ENCODE measurements at regions not wholly inside any gene's neighbourhood (a gene's known extent, or its start where the extent isn't known, plus 50 kb on each side); places are given as distances from the start of the nearest gene placed in this dataset.

- H3K79me2 ChIP-seq (ENCODE audit: control insufficient read depth, insufficient read depth, low read length), result no peaks in the 10 kb centered on the region
- no peak overlapping the region for H3K27ac ChIP-seq (ENCODE audit: low read length in 2 of 2)
- intact Hi-C loops (cut with micrococcal nuclease), result no loop called here
- TF ChIP-seq EZH2 (IDR thresholded peaks at IDR 0.05; ENCODE audit: borderline replicate concordance, insufficient read depth, low read depth, low read length, poor library complexity, severe bottlenecking), result no peak
- no peak for TF ChIP-seq CTCF (IDR thresholded peaks at IDR 0.05)
- H2AFZ ChIP-seq (ENCODE audit: insufficient read depth, low read depth, low read length, poor library complexity, severe bottlenecking), result no peak overlapping the region
- H3K27me3 ChIP-seq (replicated peaks in 1 of 4; ENCODE audit: control extremely low read depth in 1 of 4, control insufficient read depth in 3 of 4, insufficient read depth in 4 of 4, low read length in 3 of 4), result no peaks in the 10 kb centered on the region
- Mint-ChIP-seq H3K4me1 (no peaks in the 10 kb centered on the region), H3K27me3 (no peaks in the 10 kb centered on the region), H3K4me3 (no peak overlapping the region), H3K9me3 (ENCODE audit: insufficient read depth) (peaks cover 2% of the 10 kb centered on the region), H3K27ac (no peak overlapping the region)
- no CpG with 5 or more reads among the region's 4 CpGs for WGBS (ENCODE audit: insufficient coverage)
- no peaks in the 10 kb centered on the region for H4K20me1 ChIP-seq (ENCODE audit: control insufficient read depth, insufficient read depth, low read length, poor library complexity, severe bottlenecking)
- no peak for DNase-seq
- no peak for ATAC-seq (ENCODE audit: low read depth)
- no peaks in the 10 kb centered on the region for H3K4me1 ChIP-seq (ENCODE audit: control insufficient read depth in 2 of 2, insufficient read depth in 2 of 2, low read length in 2 of 2)
- no peaks in the 10 kb centered on the region for H3K36me3 ChIP-seq (replicated peaks in 1 of 2; ENCODE audit: control extremely low read depth in 1 of 2, control insufficient read depth in 1 of 2, extremely low read depth in 1 of 2, insufficient read depth in 2 of 2, low read length in 1 of 2)
- H3K9me3 ChIP-seq (ENCODE audit: control extremely low read depth in 1 of 3, control insufficient read depth in 2 of 3, insufficient read depth in 1 of 3, low read length in 2 of 3), result no peaks in the 10 kb centered on the region
- no peak overlapping the region for H3K9ac ChIP-seq (ENCODE audit: low read length)
- H3K4me3 ChIP-seq (ENCODE audit: control extremely low read depth in 1 of 5, extremely low read depth in 1 of 5, insufficient read depth in 1 of 5, low read depth in 2 of 5, low read length in 4 of 5), result no peak overlapping the region
- ChIA-PET CTCF (no interaction called here), POLR2A (no interaction called here)
- H3K4me2 ChIP-seq (replicated peaks; ENCODE audit: low read depth, low read length, poor library complexity, severe bottlenecking), result no peak overlapping the region
Observed at GRCh38 chr2:153349603-153350002, 129.0 kb downstream of the RPRM start.

GRCh38 chr2:153347818-153348495 is 130.6 kb downstream of the RPRM start:
- intact Hi-C loops (cut with micrococcal nuclease), result no loop called here
- Histone ChIP-seq H2AFZ (ENCODE audit: insufficient read depth, low read depth, low read length, poor library complexity, severe bottlenecking) (no peak overlapping the region), H3K27me3 (replicated peaks in 1 of 4; ENCODE audit: control extremely low read depth in 1 of 4, control insufficient read depth in 3 of 4, insufficient read depth in 4 of 4, low read length in 3 of 4) (no peaks in the 10 kb centered on the region), H3K9me3 (ENCODE audit: control extremely low read depth in 1 of 3, control insufficient read depth in 2 of 3, insufficient read depth in 1 of 3, low read length in 2 of 3) (no peaks in the 10 kb centered on the region), H3K79me2 (ENCODE audit: control insufficient read depth, insufficient read depth, low read length) (no peaks in the 10 kb centered on the region), H3K4me3 (ENCODE audit: control extremely low read depth in 1 of 5, extremely low read depth in 1 of 5, insufficient read depth in 1 of 5, low read depth in 2 of 5, low read length in 4 of 5) (no peak overlapping the region), H3K4me2 (replicated peaks; ENCODE audit: low read depth, low read length, poor library complexity, severe bottlenecking) (no peak overlapping the region), H4K20me1 (ENCODE audit: control insufficient read depth, insufficient read depth, low read length, poor library complexity, severe bottlenecking) (no peaks in the 10 kb centered on the region), H3K4me1 (ENCODE audit: control insufficient read depth in 2 of 2, insufficient read depth in 2 of 2, low read length in 2 of 2) (no peaks in the 10 kb centered on the region), H3K9ac (ENCODE audit: low read length) (no peak overlapping the region), H3K27ac (ENCODE audit: low read length in 2 of 2) (no peak overlapping the region), H3K36me3 (replicated peaks in 1 of 2; ENCODE audit: control extremely low read depth in 1 of 2, control insufficient read depth in 1 of 2, extremely low read depth in 1 of 2, insufficient read depth in 2 of 2, low read length in 1 of 2) (no peaks in the 10 kb centered on the region)
- TF ChIP-seq CTCF (IDR thresholded peaks at IDR 0.05) (no peak), EZH2 (IDR thresholded peaks at IDR 0.05; ENCODE audit: borderline replicate concordance, insufficient read depth, low read depth, low read length, poor library complexity, severe bottlenecking) (no peak)
- CTCF ChIA-PET, result no interaction called here
- no peak for ATAC-seq (ENCODE audit: low read depth)
- H3K4me3 Mint-ChIP-seq, result no peak overlapping the region
- WGBS (ENCODE audit: insufficient coverage), result no CpG with 5 or more reads among the region's 2 CpGs
- POLR2A ChIA-PET, result no interaction called here
- no peaks in the 10 kb centered on the region for H3K4me1 Mint-ChIP-seq
- H3K9me3 Mint-ChIP-seq (ENCODE audit: insufficient read depth), result peaks cover 2% of the 10 kb centered on the region
- no peak for DNase-seq
- H3K27ac Mint-ChIP-seq, result no peak overlapping the region
- no peaks in the 10 kb centered on the region for H3K27me3 Mint-ChIP-seq
